WTC11 (cell line): ENCODE measurements at regions not wholly inside any gene's neighbourhood (a gene's known extent, or its start where the extent isn't known, plus 50 kb on each side); places are given as distances from the start of the nearest gene placed in this dataset.

ENCODE experiments used
- CREM ChIP-seq: sonication (generic); formaldehyde crosslinking; IDR thresholded peaks from 2 replicates; pipeline ENCODE4 v1.8.1; 2022; ENCODE audit warnings: mild to moderate bottlenecking, missing genetic modification reagents, moderate library complexity
- E2F5 ChIP-seq: sonication (generic); formaldehyde crosslinking; IDR thresholded peaks from 2 replicates; pipeline ENCODE4 v1.8.1; 2022; ENCODE audit warnings: mild to moderate bottlenecking, moderate library complexity, missing genetic modification reagents
- NR2C2 ChIP-seq: sonication (generic); formaldehyde crosslinking; IDR thresholded peaks from 2 replicates; pipeline ENCODE4 v1.8.0; 2022; ENCODE audit warnings: mild to moderate bottlenecking, missing genetic modification reagents
- SMAD3 ChIP-seq: sonication (generic); formaldehyde crosslinking; IDR thresholded peaks from 2 replicates; pipeline ENCODE4 v1.8.0; 2022; ENCODE audit warnings: missing genetic modification reagents, mild to moderate bottlenecking, borderline replicate concordance
- SOX15 ChIP-seq: fragments of 250-450 bp; sonication (Bioruptor Pico); IDR thresholded peaks from 2 replicates; pipeline ENCODE4 v1.9.0; 2021; ENCODE audit warnings: mild to moderate bottlenecking
- ZNF121 ChIP-seq: sonication (generic); formaldehyde crosslinking; IDR thresholded peaks from 2 replicates; pipeline ENCODE4 v1.8.0; 2023; ENCODE audit warnings: missing genetic modification reagents
- TF ChIP-seq, protein P1 (sequence below): sonication (generic); formaldehyde crosslinking; IDR thresholded peaks from 2 replicates; pipeline ENCODE4 v1.8.0; 2022; ENCODE audit warnings: mild to moderate bottlenecking, missing genetic modification reagents
- TF ChIP-seq, protein P2 (sequence below): fragments of 200-600 bp; IDR thresholded peaks from 2 replicates; pipeline ENCODE4 v1.8.0; 2022; ENCODE audit warnings: antibody characterized with exemption
- TF ChIP-seq, protein P3 (sequence below): sonication (generic); formaldehyde crosslinking; IDR thresholded peaks from 2 replicates; pipeline ENCODE4 v1.8.1; 2023; ENCODE audit warnings: mild to moderate bottlenecking, missing genetic modification reagents, moderate library complexity
- TF ChIP-seq, protein P4 (sequence below): sonication (generic); formaldehyde crosslinking; IDR thresholded peaks from 2 replicates; pipeline ENCODE4 v1.8.1; 2023; ENCODE audit warnings: mild to moderate bottlenecking, missing genetic modification reagents, borderline replicate concordance

- TF ChIP-seq, protein P1, sequence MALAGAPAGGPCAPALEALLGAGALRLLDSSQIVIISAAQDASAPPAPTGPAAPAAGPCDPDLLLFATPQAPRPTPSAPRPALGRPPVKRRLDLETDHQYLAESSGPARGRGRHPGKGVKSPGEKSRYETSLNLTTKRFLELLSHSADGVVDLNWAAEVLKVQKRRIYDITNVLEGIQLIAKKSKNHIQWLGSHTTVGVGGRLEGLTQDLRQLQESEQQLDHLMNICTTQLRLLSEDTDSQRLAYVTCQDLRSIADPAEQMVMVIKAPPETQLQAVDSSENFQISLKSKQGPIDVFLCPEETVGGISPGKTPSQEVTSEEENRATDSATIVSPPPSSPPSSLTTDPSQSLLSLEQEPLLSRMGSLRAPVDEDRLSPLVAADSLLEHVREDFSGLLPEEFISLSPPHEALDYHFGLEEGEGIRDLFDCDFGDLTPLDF (CRISPR knock-in tag): no peak
- TF ChIP-seq, protein P2, sequence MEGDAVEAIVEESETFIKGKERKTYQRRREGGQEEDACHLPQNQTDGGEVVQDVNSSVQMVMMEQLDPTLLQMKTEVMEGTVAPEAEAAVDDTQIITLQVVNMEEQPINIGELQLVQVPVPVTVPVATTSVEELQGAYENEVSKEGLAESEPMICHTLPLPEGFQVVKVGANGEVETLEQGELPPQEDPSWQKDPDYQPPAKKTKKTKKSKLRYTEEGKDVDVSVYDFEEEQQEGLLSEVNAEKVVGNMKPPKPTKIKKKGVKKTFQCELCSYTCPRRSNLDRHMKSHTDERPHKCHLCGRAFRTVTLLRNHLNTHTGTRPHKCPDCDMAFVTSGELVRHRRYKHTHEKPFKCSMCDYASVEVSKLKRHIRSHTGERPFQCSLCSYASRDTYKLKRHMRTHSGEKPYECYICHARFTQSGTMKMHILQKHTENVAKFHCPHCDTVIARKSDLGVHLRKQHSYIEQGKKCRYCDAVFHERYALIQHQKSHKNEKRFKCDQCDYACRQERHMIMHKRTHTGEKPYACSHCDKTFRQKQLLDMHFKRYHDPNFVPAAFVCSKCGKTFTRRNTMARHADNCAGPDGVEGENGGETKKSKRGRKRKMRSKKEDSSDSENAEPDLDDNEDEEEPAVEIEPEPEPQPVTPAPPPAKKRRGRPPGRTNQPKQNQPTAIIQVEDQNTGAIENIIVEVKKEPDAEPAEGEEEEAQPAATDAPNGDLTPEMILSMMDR: no peak
- TF ChIP-seq, protein P3, sequence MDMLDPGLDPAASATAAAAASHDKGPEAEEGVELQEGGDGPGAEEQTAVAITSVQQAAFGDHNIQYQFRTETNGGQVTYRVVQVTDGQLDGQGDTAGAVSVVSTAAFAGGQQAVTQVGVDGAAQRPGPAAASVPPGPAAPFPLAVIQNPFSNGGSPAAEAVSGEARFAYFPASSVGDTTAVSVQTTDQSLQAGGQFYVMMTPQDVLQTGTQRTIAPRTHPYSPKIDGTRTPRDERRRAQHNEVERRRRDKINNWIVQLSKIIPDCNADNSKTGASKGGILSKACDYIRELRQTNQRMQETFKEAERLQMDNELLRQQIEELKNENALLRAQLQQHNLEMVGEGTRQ (CRISPR knock-in tag): no peak
- TF ChIP-seq SMAD3 (CRISPR knock-in tag): no peak
- TF ChIP-seq SOX15: no peak
- TF ChIP-seq E2F5 (CRISPR knock-in tag): no peak
- TF ChIP-seq, protein P4, sequence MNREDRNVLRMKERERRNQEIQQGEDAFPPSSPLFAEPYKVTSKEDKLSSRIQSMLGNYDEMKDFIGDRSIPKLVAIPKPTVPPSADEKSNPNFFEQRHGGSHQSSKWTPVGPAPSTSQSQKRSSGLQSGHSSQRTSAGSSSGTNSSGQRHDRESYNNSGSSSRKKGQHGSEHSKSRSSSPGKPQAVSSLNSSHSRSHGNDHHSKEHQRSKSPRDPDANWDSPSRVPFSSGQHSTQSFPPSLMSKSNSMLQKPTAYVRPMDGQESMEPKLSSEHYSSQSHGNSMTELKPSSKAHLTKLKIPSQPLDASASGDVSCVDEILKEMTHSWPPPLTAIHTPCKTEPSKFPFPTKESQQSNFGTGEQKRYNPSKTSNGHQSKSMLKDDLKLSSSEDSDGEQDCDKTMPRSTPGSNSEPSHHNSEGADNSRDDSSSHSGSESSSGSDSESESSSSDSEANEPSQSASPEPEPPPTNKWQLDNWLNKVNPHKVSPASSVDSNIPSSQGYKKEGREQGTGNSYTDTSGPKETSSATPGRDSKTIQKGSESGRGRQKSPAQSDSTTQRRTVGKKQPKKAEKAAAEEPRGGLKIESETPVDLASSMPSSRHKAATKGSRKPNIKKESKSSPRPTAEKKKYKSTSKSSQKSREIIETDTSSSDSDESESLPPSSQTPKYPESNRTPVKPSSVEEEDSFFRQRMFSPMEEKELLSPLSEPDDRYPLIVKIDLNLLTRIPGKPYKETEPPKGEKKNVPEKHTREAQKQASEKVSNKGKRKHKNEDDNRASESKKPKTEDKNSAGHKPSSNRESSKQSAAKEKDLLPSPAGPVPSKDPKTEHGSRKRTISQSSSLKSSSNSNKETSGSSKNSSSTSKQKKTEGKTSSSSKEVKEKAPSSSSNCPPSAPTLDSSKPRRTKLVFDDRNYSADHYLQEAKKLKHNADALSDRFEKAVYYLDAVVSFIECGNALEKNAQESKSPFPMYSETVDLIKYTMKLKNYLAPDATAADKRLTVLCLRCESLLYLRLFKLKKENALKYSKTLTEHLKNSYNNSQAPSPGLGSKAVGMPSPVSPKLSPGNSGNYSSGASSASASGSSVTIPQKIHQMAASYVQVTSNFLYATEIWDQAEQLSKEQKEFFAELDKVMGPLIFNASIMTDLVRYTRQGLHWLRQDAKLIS (CRISPR knock-in tag): no peak
- TF ChIP-seq CREM (CRISPR knock-in tag): no peak
- no peak for TF ChIP-seq ZNF121
- TF ChIP-seq NR2C2 (CRISPR knock-in tag): no peak
Observed at GRCh38 chr12:114829833-114830232, 145.9 kb upstream of the TBX3 start.
